Mesothelial cell of epicardium (in vitro differentiated cells): ENCODE measurements at regions not wholly inside any gene's neighbourhood (a gene's known extent, or its start where the extent isn't known, plus 50 kb on each side); places are given as distances from the start of the nearest gene placed in this dataset.

ENCODE experiments used
- DNase-seq, 2 experiments: peaks; one replicate each; pipeline ENCODE4 v3.0.0; 2021; ENCODE audit warnings: low spot score in 2 of 2; ENCODE audit not compliant: unreplicated experiment in 2 of 2
- H3K27ac Mint-ChIP-seq: 2 replicates; pipeline ENCODE4 v1.8.0; 2021; ENCODE audit warnings: mixed read lengths
- H3K27me3 Mint-ChIP-seq: 2 replicates; pipeline ENCODE4 v1.8.0; 2021; ENCODE audit warnings: low read depth, mixed read lengths
- H3K36me3 Mint-ChIP-seq: 2 replicates; pipeline ENCODE4 v1.8.0; 2021; ENCODE audit warnings: mixed read lengths
- H3K4me1 Mint-ChIP-seq: 2 replicates; pipeline ENCODE4 v1.8.0; 2021; ENCODE audit warnings: mixed read lengths
- H3K4me3 Mint-ChIP-seq: 2 replicates; pipeline ENCODE4 v1.8.0; 2021; ENCODE audit warnings: mild to moderate bottlenecking, moderate library complexity, mixed read lengths
- H3K9me3 Mint-ChIP-seq: 2 replicates; pipeline ENCODE4 v1.8.0; 2021; ENCODE audit warnings: mixed read lengths
- TF ChIP-seq, protein P1 (sequence below): fragments of 200-600 bp; sonication (generic); IDR thresholded peaks from one replicate; pipeline ENCODE4 v1.5.0; 2021; ENCODE audit warnings: antibody characterized with exemption; ENCODE audit not compliant: unreplicated experiment

DNA sequence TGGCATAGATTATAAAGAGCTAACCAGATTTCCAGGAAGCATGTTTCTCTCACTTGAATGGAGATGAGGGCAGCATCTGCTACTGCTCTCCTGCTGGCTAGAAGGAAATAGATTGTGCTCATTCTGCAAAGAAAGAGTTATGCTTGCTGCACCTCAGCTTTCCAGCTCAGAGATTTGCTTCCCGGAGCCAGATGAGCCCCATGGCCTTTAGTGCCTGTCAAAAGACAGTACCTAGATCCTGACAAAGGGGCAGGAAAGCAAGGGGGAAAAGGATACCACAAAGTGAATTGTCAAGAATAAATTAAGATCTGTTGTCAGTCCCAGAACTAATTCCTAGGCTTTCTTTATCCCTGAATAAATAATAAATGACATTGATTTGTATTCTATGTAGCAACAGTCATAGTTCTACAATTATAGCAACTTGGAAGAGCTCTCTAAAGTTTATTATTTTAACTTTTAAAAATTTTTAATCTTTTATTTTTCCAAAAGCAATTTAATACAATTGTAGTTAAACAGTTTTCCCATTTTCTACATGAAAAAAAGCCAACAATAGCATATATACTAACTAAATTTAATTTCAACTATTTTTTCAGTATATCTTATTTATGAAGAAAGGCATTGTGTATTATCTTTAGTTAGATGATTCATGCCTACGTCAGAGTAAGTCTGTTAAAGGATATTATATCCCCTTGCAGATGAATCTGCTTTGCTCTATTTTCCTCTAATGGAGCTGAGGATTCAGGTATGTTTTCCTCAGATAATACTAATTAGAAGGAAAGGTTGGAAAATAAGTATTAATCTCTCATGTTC is 306.1 kb upstream of the DDI1 start:
- Mint-ChIP-seq H3K27ac (peak overlapping the region; percentile 82), H3K36me3 (peaks cover 7% of the 10 kb centered on the region), H3K27me3 (no peaks in the 10 kb centered on the region), H3K4me1 (peaks cover 21% of the 10 kb centered on the region), H3K9me3 (peaks cover 20% of the 10 kb centered on the region), H3K4me3 (no peak overlapping the region)
- no peak for DNase-seq
- TF ChIP-seq, protein P1, sequence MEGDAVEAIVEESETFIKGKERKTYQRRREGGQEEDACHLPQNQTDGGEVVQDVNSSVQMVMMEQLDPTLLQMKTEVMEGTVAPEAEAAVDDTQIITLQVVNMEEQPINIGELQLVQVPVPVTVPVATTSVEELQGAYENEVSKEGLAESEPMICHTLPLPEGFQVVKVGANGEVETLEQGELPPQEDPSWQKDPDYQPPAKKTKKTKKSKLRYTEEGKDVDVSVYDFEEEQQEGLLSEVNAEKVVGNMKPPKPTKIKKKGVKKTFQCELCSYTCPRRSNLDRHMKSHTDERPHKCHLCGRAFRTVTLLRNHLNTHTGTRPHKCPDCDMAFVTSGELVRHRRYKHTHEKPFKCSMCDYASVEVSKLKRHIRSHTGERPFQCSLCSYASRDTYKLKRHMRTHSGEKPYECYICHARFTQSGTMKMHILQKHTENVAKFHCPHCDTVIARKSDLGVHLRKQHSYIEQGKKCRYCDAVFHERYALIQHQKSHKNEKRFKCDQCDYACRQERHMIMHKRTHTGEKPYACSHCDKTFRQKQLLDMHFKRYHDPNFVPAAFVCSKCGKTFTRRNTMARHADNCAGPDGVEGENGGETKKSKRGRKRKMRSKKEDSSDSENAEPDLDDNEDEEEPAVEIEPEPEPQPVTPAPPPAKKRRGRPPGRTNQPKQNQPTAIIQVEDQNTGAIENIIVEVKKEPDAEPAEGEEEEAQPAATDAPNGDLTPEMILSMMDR, result no peak

DNA sequence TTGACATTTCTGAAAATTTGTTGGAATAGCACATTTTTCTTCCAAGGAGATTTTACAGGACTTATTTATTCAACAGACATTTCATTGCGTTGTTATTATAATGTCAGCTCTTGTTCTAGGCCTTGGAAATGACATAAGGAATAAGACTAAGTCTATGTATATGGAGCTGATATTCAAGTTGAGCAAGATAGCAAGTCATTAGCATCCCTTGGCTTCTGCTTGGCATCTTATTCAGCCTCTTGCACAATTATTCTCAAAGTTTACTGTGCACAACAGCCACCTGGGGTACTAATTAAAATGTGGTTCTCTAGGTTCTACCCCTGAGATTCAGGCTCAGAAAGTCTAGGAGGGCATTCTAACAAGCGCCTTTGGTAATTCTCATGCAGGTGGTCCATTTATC is 304.8 kb upstream of the DDI1 start:
- no peak overlapping the region for H3K4me3 Mint-ChIP-seq
- H3K27me3 Mint-ChIP-seq, result no peaks in the 10 kb centered on the region
- peaks cover 9% of the 10 kb centered on the region for H3K9me3 Mint-ChIP-seq
- H3K36me3 Mint-ChIP-seq, result peaks cover 6% of the 10 kb centered on the region
- DNase-seq, result no peak
- H3K27ac Mint-ChIP-seq, result no peak overlapping the region
- peaks cover 31% of the 10 kb centered on the region for H3K4me1 Mint-ChIP-seq
- TF ChIP-seq, protein P1, result no peak

DNA sequence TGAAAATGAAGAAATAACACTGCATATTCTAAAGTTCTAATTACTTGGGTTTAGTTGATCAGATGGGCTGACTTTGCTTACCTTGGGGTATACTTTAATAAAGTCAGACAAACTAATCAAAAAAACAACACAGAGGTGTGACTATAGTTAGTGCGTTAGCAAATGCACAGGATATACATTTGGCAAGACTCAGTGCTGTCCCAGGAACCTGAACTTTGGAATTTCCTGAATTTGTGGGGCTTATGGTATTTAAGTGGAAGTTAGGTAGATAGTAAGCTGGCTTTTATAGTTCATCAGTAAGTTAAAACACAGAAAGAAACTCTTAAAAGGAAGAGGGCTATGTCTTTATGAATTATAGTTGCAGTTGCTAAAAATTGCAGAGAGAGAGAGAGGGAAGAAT is 302.6 kb upstream of the DDI1 start:
- no peak overlapping the region for H3K4me3 Mint-ChIP-seq
- H3K27ac Mint-ChIP-seq, result no peak overlapping the region
- no peaks in the 10 kb centered on the region for H3K36me3 Mint-ChIP-seq
- peaks cover 49% of the 10 kb centered on the region for H3K4me1 Mint-ChIP-seq
- no peak for DNase-seq
- no peaks in the 10 kb centered on the region for H3K9me3 Mint-ChIP-seq
- no peaks in the 10 kb centered on the region for H3K27me3 Mint-ChIP-seq
- TF ChIP-seq, protein P1, result no peak

DNA sequence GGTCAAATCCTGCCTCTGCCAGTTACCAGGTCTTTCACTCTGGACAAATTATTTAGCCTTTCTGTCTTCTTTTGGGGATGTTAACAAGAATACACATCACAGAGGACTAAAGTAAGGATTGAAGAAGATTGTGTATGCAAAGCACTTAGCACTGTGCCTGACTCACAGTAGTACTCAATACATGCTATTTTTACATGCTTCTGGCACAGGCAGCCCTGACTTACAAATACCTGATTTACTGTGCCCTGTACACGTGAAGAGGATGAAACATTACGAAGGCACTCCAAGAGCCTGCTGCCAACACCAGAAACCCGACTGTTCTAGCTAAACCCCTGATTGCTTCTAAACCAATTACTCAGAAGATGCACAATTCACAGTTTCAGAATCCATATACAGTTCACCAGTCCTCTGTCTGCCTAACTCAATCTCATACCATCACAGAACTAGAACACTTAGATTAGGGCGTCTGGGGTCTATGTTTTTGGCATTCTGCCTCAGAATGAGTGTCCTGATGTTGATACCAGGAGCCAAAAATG is 300.9 kb upstream of the DDI1 start:
- TF ChIP-seq, protein P1, result no peak
- no peak overlapping the region for H3K27ac Mint-ChIP-seq

DNA sequence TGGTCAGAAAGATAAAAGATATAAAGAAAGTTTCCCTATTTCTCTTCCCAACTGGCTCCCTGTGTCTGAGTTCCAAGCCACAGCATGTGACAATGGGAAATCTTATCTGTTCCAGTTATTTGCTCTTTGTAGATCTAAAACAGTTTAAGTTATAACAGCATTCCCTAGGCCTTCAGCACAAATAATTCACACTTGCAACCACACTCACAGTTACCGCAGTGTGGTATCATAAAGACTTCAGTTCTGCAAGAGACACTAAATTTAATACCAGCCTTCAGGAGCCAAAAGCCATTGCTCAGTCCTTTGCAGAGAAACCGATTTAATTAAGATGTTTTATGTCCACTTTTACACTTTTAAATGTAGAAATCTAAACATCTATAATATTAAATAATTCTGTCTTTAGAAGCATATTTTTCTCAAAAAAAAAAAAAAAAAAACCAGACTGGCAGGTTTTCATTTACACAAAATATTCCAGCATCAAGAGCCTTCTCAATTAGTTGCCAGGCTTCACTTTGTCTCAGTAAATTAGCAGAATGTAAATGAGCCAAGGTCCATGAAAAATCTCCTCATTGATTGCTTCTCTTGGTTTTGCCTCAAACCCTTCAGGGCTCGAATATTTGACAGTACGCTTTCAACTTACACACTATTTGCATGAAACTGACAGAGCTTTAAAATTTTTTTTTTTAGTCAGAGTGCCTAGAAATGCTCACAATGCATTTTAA is 300.0 kb upstream of the DDI1 start:
- H3K27ac Mint-ChIP-seq, result no peak overlapping the region
- no peaks in the 10 kb centered on the region for H3K9me3 Mint-ChIP-seq
- H3K36me3 Mint-ChIP-seq, result no peaks in the 10 kb centered on the region
- DNase-seq, result no peak
- TF ChIP-seq, protein P1, result no peak
- no peaks in the 10 kb centered on the region for H3K27me3 Mint-ChIP-seq
- peaks cover 43% of the 10 kb centered on the region for H3K4me1 Mint-ChIP-seq
- no peak overlapping the region for H3K4me3 Mint-ChIP-seq

More for the DNA sequence above, 300.9 kb upstream of the DDI1 start:
- H3K4me3 Mint-ChIP-seq, result no peak overlapping the region
- DNase-seq, result no peak
- no peaks in the 10 kb centered on the region for H3K9me3 Mint-ChIP-seq
- no peaks in the 10 kb centered on the region for H3K27me3 Mint-ChIP-seq
- H3K36me3 Mint-ChIP-seq, result no peaks in the 10 kb centered on the region
- H3K4me1 Mint-ChIP-seq, result peaks cover 46% of the 10 kb centered on the region
